ENCODE measurements at regions not wholly inside any gene's neighbourhood (a gene's known extent, or its start where the extent isn't known, plus 50 kb on each side); places are given as distances from the start of the nearest gene placed in this dataset.

- H3K27ac ChIP-seq (ENCODE audit: low read length in 2 of 2): no peak overlapping the region
- Mint-ChIP-seq H3K4me1 (no peaks in the 10 kb centered on the region), H3K4me3 (no peak overlapping the region), H3K9me3 (ENCODE audit: insufficient read depth) (peaks cover 2% of the 10 kb centered on the region), H3K27me3 (no peaks in the 10 kb centered on the region), H3K27ac (no peak overlapping the region)
- H3K4me2 ChIP-seq (replicated peaks; ENCODE audit: low read depth, low read length, poor library complexity, severe bottlenecking): no peak overlapping the region
- TF ChIP-seq EZH2 (IDR thresholded peaks at IDR 0.05; ENCODE audit: borderline replicate concordance, insufficient read depth, low read depth, low read length, poor library complexity, severe bottlenecking) (no peak), CTCF (IDR thresholded peaks at IDR 0.05) (no peak)
- DNase-seq: no peak
- no peak overlapping the region for H3K4me3 ChIP-seq (ENCODE audit: control extremely low read depth in 1 of 5, extremely low read depth in 1 of 5, insufficient read depth in 1 of 5, low read depth in 2 of 5, low read length in 4 of 5)
- ChIA-PET POLR2A (no interaction called here), CTCF (no interaction called here)
- ATAC-seq (ENCODE audit: low read depth): no peak
- no peaks in the 10 kb centered on the region for H3K4me1 ChIP-seq (ENCODE audit: control insufficient read depth in 2 of 2, insufficient read depth in 2 of 2, low read length in 2 of 2)
- H3K9me3 ChIP-seq (ENCODE audit: control extremely low read depth in 1 of 3, control insufficient read depth in 2 of 3, insufficient read depth in 1 of 3, low read length in 2 of 3): peaks cover 0 to 8% (median 0%) of the 10 kb centered on the region in 3 donors
- peaks cover 0 to 2% (median 0%) of the 10 kb centered on the region in 4 experiments for H3K27me3 ChIP-seq (replicated peaks in 1 of 4; ENCODE audit: control extremely low read depth in 1 of 4, control insufficient read depth in 3 of 4, insufficient read depth in 4 of 4, low read length in 3 of 4)
- 67% methylated on average over 6 of the region's 9 CpGs for WGBS (ENCODE audit: insufficient coverage)
- intact Hi-C loops (cut with micrococcal nuclease): no loop called here
- no peaks in the 10 kb centered on the region for H4K20me1 ChIP-seq (ENCODE audit: control insufficient read depth, insufficient read depth, low read length, poor library complexity, severe bottlenecking)
- no peaks in the 10 kb centered on the region for H3K36me3 ChIP-seq (replicated peaks in 1 of 2; ENCODE audit: control extremely low read depth in 1 of 2, control insufficient read depth in 1 of 2, extremely low read depth in 1 of 2, insufficient read depth in 2 of 2, low read length in 1 of 2)
- H3K79me2 ChIP-seq (ENCODE audit: control insufficient read depth, insufficient read depth, low read length): no peaks in the 10 kb centered on the region
- no peak overlapping the region for H3K9ac ChIP-seq (ENCODE audit: low read length)
- no peak overlapping the region for H2AFZ ChIP-seq (ENCODE audit: insufficient read depth, low read depth, low read length, poor library complexity, severe bottlenecking)
These were observed 563.9 kb upstream of the B3GAT1 start for GRCh38 chr11:134975866-134976376.

- no peak overlapping the region for H3K4me2 ChIP-seq (replicated peaks; ENCODE audit: low read depth, low read length, poor library complexity, severe bottlenecking)
- DNase-seq (no peak), ATAC-seq (ENCODE audit: low read depth) (no peak)
- H3K27ac ChIP-seq (ENCODE audit: low read length in 2 of 2): no peak overlapping the region
- ChIA-PET CTCF (no interaction called here), POLR2A (no interaction called here)
- H3K4me3 ChIP-seq (ENCODE audit: control extremely low read depth in 1 of 5, extremely low read depth in 1 of 5, insufficient read depth in 1 of 5, low read depth in 2 of 5, low read length in 4 of 5): no peak overlapping the region
- WGBS (ENCODE audit: insufficient coverage): 89% methylated on average over 3 of the region's 5 CpGs
- H3K27me3 Mint-ChIP-seq: no peaks in the 10 kb centered on the region
- no peaks in the 10 kb centered on the region for H3K79me2 ChIP-seq (ENCODE audit: control insufficient read depth, insufficient read depth, low read length)
- H3K36me3 ChIP-seq (replicated peaks in 1 of 2; ENCODE audit: control extremely low read depth in 1 of 2, control insufficient read depth in 1 of 2, extremely low read depth in 1 of 2, insufficient read depth in 2 of 2, low read length in 1 of 2): no peaks in the 10 kb centered on the region
- no peak overlapping the region for H3K9ac ChIP-seq (ENCODE audit: low read length)
- peaks cover 2% of the 10 kb centered on the region for H3K9me3 Mint-ChIP-seq (ENCODE audit: insufficient read depth)
- intact Hi-C loops (cut with micrococcal nuclease): no loop called here
- no peaks in the 10 kb centered on the region for H4K20me1 ChIP-seq (ENCODE audit: control insufficient read depth, insufficient read depth, low read length, poor library complexity, severe bottlenecking)
- H3K4me3 Mint-ChIP-seq: no peak overlapping the region
- no peak for TF ChIP-seq CTCF (IDR thresholded peaks at IDR 0.05)
- TF ChIP-seq EZH2 (IDR thresholded peaks at IDR 0.05; ENCODE audit: borderline replicate concordance, insufficient read depth, low read depth, low read length, poor library complexity, severe bottlenecking): no peak
- H3K27me3 ChIP-seq (replicated peaks in 1 of 4; ENCODE audit: control extremely low read depth in 1 of 4, control insufficient read depth in 3 of 4, insufficient read depth in 4 of 4, low read length in 3 of 4): peaks cover 0 to 3% (median 0%) of the 10 kb centered on the region in 4 experiments
- H3K4me1 Mint-ChIP-seq: no peaks in the 10 kb centered on the region
- H3K9me3 ChIP-seq (ENCODE audit: control extremely low read depth in 1 of 3, control insufficient read depth in 2 of 3, insufficient read depth in 1 of 3, low read length in 2 of 3): peaks cover 0 to 8% (median 0%) of the 10 kb centered on the region in 3 donors
- H3K4me1 ChIP-seq (ENCODE audit: control insufficient read depth in 2 of 2, insufficient read depth in 2 of 2, low read length in 2 of 2): no peaks in the 10 kb centered on the region
- H2AFZ ChIP-seq (ENCODE audit: insufficient read depth, low read depth, low read length, poor library complexity, severe bottlenecking): no peak overlapping the region
- H3K27ac Mint-ChIP-seq: no peak overlapping the region
These were observed 561.8 kb upstream of the B3GAT1 start for GRCh38 chr11:134973801-134974200.
